Pancreas (tissue), 10 donors: ENCODE measurements at regions not wholly inside any gene's neighbourhood (a gene's known extent, or its start where the extent isn't known, plus 50 kb on each side); places are given as distances from the start of the nearest gene placed in this dataset.

ENCODE experiments used
- ATAC-seq, 4 donors: fragments of 200-7000 bp; cut with Tn5 transposase; one replicate each; pipeline versions ENCODE4 v1.8.0 to v1.9.1; 2020; ENCODE audit warnings: mild to moderate bottlenecking in 4 of 4, moderate library complexity in 4 of 4
- DNase-seq, 6 donors: peaks; one replicate each; pipeline ENCODE4 v3.0.0-alpha.2; 2020
- FAIRE-seq: peaks from 2 replicates; lab custom pipeline; 2012; peaks lifted over from hg19 to GRCh38; lab: Jason Lieb, UNC
- H3K27ac ChIP-seq, 4 donors: fragments of 200-600 bp; sonication (generic); 1 replicate in 3 of 4; 2 replicates in 1 of 4; pipeline versions ENCODE4 v1.5.0 to v1.8.0; 2020
- H3K27me3 ChIP-seq, 4 donors: fragments of 200-600 bp; one replicate each; pipeline ENCODE4 v1.8.0; 2021
- H3K36me3 ChIP-seq, 3 donors: fragments of 200-600 bp; sonication (generic) in 1 of 3; one replicate each; pipeline versions ENCODE4 v1.5.0 to v1.8.0; 2020 to 2021
- H3K4me1 ChIP-seq, 3 donors: fragments of 200-600 bp; one replicate each; pipeline ENCODE4 v1.8.0; 2021
- H3K4me3 ChIP-seq, 4 donors: fragments of 200-600 bp; sonication (generic) in 2 of 4; one replicate each; pipeline versions ENCODE4 v1.5.0 to v1.8.0; 2020 to 2021
- H3K9me3 ChIP-seq, 4 donors: fragments of 200-600 bp; one replicate each; pipeline ENCODE4 v1.8.0; 2021
- WGBS, 2 donors: extraction: QIAGEN DNeasy Blood & Tissue Kit; methylation state at CpG; one replicate each; pipeline ENCODE4 v1.1.7; 2013; 5-methylcytosine and 5-hydroxymethylcytosine counted together
- intact Hi-C, 3 donors: fragments of 100-400 bp; cut with DNase I; formaldehyde crosslinking; loops; one replicate each; pipeline versions ENCODE4 v1.11.1 to v1.14.2; 2022
- TF ChIP-seq, protein P1 (sequence below), 4 donors: fragments of 200-600 bp; sonication (generic) in 3 of 4; IDR thresholded peaks; one replicate each; pipeline versions ENCODE4 v1.5.0 to v1.8.0; 2021; ENCODE audit warnings: antibody characterized with exemption in 4 of 4
- donor health status: healthy with polysubstance abuse.
- donor health status: DM: no; HTN: no; CAD: no; lungs with moderate emphysema.
- donor health status: DM: no; HTN: no; CAD: no.
- donor health status: control.
- donor health status: control.
- donor health status: Bipolar disorder and iron deficiency.
- donor health status: DM: yes; HTN: yes; CAD: no.
- donor health status: DM: no; HTN: no; CAD: no.
- donor health status: DM: no; HTN: no; CAD: no.
- donor health status: DM: yes; HTN: yes; CAD: no.

DNA sequence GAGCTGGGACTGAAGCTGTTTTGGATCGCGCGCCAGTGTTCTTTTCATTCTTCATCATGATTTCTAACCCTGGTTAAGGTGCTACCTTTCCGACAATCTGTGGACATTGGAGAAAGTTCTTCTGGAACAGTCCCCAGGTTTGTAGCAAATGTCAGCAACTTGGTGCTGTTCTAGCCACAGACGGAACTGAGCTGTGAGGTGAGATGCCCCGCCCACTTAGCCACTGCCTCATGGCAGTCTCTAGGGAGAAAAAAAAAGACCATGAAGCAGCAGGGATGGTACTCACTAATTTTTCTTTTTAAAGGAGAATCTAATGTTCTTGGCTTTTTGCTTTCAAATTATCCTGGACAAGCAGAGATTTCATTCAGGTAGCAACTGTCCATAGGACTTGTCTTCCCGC is 72.1 kb upstream of the STK32A start:
- TF ChIP-seq, protein P1, sequence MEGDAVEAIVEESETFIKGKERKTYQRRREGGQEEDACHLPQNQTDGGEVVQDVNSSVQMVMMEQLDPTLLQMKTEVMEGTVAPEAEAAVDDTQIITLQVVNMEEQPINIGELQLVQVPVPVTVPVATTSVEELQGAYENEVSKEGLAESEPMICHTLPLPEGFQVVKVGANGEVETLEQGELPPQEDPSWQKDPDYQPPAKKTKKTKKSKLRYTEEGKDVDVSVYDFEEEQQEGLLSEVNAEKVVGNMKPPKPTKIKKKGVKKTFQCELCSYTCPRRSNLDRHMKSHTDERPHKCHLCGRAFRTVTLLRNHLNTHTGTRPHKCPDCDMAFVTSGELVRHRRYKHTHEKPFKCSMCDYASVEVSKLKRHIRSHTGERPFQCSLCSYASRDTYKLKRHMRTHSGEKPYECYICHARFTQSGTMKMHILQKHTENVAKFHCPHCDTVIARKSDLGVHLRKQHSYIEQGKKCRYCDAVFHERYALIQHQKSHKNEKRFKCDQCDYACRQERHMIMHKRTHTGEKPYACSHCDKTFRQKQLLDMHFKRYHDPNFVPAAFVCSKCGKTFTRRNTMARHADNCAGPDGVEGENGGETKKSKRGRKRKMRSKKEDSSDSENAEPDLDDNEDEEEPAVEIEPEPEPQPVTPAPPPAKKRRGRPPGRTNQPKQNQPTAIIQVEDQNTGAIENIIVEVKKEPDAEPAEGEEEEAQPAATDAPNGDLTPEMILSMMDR (IDR thresholded peaks at IDR 0.05): no peak
- Histone ChIP-seq H3K4me1 (no peaks in the 10 kb centered on the region), H3K27ac (no peak overlapping the region), H3K4me3 (no peak overlapping the region), H3K9me3 (no peaks in the 10 kb centered on the region), H3K27me3 (no peaks in the 10 kb centered on the region), H3K36me3 (no peaks in the 10 kb centered on the region)
- ATAC-seq (no peak), DNase-seq (no peak), FAIRE-seq (no peak)
- 85 to 86% methylated on average over 7 of the region's 7 CpGs for WGBS, 2 donors
- intact Hi-C loops: no loop called here

DNA sequence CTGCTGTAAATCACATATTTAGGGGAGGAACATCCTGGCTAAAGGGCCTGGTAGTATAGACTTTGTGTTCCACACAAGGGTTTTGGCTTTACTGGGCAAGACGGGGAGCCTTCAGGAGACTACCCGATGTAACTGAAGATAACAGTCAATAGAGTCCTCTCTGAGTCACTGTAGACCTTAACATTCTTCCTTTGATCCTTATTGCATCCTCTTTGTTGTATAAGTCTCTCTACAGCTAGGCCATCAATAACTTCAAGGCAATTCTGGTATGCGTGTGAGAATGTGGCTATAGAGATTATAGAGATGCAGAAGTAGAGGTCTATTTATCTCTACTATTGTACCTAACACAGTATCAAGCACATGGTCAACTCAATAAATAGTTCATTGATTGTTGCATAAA is 67.3 kb upstream of the STK32A start:
- Histone ChIP-seq H3K27me3 (no peaks in the 10 kb centered on the region), H3K4me1 (peaks cover 0 to 9% (median 0%) of the 10 kb centered on the region in 3 donors), H3K36me3 (no peaks in the 10 kb centered on the region), H3K4me3 (no peak overlapping the region), H3K27ac (no peak overlapping the region), H3K9me3 (no peaks in the 10 kb centered on the region)
- FAIRE-seq (no peak), ATAC-seq (no peak), DNase-seq (no peak)
- intact Hi-C loops: no loop called here
- WGBS, 2 donors: 75 to 82% methylated on average over 3 of the region's 3 CpGs
- TF ChIP-seq, protein P1 (IDR thresholded peaks at IDR 0.05): no peak

DNA sequence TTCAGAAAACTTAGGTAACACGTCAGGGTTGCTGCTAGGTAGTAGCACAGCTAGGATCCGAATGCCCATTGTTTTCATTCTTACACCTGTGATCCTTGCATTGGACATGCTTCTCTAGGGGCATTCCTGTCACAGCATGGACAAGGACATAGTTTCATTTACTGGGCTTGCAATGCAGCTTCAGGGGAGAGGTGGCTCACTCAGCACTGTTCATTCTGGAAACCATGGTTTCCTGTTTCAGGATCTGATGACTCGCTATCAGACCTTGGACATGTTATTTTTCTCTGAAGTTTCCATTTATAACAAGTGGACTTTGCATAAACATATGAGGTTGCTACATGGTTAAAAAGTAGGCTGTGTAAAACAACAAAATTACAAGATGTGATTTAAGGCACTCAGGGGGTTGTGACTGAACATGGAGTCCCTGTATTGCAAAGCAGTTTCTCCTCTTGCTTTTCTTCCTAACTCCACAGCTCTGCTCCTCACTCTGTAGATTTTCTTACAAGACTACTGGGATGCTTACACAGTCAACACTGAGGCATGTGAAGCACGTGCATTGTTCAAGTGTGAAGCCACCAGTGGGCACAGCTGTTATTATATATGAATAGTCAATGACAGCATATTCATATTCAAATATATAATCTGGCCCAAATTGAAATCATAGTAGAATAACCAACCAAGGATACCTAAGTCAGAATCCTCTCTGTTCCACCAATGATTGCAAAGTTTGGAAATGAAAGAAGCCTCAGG is 66.1 kb upstream of the STK32A start:
- TF ChIP-seq, protein P1 (IDR thresholded peaks at IDR 0.05): no peak
- intact Hi-C loops: no loop called here
- Histone ChIP-seq H3K27ac (peak overlapping the region in 2 of 4 donors; percentile 10 to 38), H3K27me3 (no peaks in the 10 kb centered on the region), H3K9me3 (no peaks in the 10 kb centered on the region), H3K4me1 (peaks cover 0 to 9% (median 0%) of the 10 kb centered on the region in 3 donors), H3K4me3 (no peak overlapping the region), H3K36me3 (no peaks in the 10 kb centered on the region)
- ATAC-seq (peak in 2 of 4 donors; percentile 34 to 44), FAIRE-seq (no peak), DNase-seq (no peak)
- 68 to 74% methylated on average over 4 of the region's 4 CpGs for WGBS, 2 donors

DNA sequence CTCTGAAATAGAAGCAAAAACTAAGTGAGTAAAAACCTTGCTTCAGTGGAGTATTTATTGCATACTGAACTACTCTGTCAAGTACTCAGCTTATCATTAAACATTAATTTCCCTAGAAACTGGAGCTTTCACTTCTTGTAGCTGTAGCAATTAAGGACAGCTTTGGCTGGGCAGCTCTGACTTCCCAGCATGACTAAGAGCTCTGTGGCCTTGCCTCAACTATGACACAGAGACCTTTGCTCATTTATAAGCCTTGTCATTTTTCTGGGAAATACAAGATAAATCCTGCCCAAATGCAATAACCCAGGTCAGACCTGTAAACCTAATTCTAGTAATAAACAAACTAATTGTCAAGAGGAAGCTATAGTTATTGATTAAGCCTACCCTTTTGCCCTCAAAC is 65.4 kb upstream of the STK32A start:
- intact Hi-C loops: no loop called here
- Histone ChIP-seq H3K9me3 (no peaks in the 10 kb centered on the region), H3K4me3 (no peak overlapping the region), H3K27me3 (no peaks in the 10 kb centered on the region), H3K36me3 (no peaks in the 10 kb centered on the region), H3K4me1 (peaks cover 0 to 9% (median 0%) of the 10 kb centered on the region in 3 donors), H3K27ac (peak overlapping the region in 2 of 4 donors; percentile 22 to 63)
- DNase-seq (peak in 3 of 6 donors; percentile 23 to 39 (median 27)), FAIRE-seq (no peak), ATAC-seq (peak; percentile 67 to 92 (median 90))
- TF ChIP-seq, protein P1 (IDR thresholded peaks at IDR 0.05): no peak

DNA sequence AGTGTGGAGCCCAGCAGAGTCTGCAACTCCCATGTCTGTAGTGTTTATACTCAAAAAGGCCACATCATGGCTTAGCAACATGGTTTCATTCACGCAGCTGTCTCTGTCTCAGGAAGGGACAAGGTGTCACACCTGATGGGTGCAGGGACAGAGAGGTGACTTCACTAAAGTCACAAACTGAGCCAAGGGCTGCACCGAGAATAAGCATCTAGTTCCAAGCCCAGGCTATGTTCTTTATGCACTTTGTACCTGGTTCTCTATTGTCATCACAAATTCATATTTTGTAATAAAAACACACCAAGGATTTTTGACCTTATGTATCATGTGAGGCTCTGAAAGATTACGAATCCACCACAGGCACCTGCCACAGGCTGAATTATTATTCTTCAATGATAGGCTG is 64.9 kb upstream of the STK32A start:
- Histone ChIP-seq H3K4me3 (no peak overlapping the region), H3K36me3 (no peaks in the 10 kb centered on the region), H3K27me3 (no peaks in the 10 kb centered on the region), H3K27ac (peak overlapping the region in 2 of 4 donors; percentile 22 to 63), H3K4me1 (peaks cover 0 to 9% (median 0%) of the 10 kb centered on the region in 3 donors), H3K9me3 (no peaks in the 10 kb centered on the region)
- intact Hi-C loops: no loop called here
- WGBS, 2 donors: 45 to 60% methylated on average over 3 of the region's 3 CpGs
- ATAC-seq (peak in 3 of 4 donors; percentile 5 to 28 (median 25)), DNase-seq (no peak), FAIRE-seq (no peak)
- TF ChIP-seq, protein P1 (IDR thresholded peaks at IDR 0.05): no peak
